PFSK-1 (cell line): ENCODE measurements at regions not wholly inside any gene's neighbourhood (a gene's known extent, or its start where the extent isn't known, plus 50 kb on each side); places are given as distances from the start of the nearest gene placed in this dataset.

Experiments
- POLR2AphosphoS5 ChIP-seq: IDR thresholded peaks from 2 replicates; pipeline ENCODE4 v1.6.1; 2012; ENCODE audit warnings: low read depth, mild to moderate bottlenecking, control low read depth, low read length, moderate library complexity
- SIN3A ChIP-seq: IDR thresholded peaks from 2 replicates; pipeline ENCODE4 v1.6.1; 2012; ENCODE audit warnings: mild to moderate bottlenecking, low read length, moderate library complexity, borderline replicate concordance; ENCODE audit not compliant: insufficient read depth
- TF ChIP-seq, protein P1 (sequence below), 2 experiments: IDR thresholded peaks; 2 replicates each; pipeline versions ENCODE4 v1.6.1 to v1.8.0; 2011 to 2012; ENCODE audit warnings: low read depth in 2 of 2, low read length in 2 of 2, control low read depth in 1 of 2, inconsistent platforms in 1 of 2, mild to moderate bottlenecking in 1 of 2, moderate library complexity in 1 of 2; ENCODE audit not compliant: insufficient read depth in 1 of 2

DNA sequence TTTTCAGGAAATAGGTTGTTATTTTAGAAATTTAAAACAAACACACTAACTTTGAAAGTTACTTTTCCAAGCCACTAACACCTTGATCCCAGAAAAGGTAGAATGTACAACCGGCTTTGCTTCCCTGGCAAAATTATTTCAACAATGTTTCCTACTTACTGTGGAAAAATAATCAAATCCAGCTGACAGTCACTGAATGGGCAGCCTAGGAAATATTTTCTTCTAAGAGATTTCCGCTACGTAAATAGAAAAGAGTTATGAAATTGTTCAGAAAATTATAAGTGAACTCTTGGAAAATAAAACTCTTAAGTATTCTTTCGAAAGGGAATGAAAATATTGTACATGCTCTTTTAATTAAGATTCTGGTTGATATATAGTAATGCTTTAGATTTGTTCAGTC, 195.7 kb downstream of the GASK1B start:
- no peak for TF ChIP-seq POLR2AphosphoS5
- TF ChIP-seq SIN3A: no peak
- TF ChIP-seq, protein P1, sequence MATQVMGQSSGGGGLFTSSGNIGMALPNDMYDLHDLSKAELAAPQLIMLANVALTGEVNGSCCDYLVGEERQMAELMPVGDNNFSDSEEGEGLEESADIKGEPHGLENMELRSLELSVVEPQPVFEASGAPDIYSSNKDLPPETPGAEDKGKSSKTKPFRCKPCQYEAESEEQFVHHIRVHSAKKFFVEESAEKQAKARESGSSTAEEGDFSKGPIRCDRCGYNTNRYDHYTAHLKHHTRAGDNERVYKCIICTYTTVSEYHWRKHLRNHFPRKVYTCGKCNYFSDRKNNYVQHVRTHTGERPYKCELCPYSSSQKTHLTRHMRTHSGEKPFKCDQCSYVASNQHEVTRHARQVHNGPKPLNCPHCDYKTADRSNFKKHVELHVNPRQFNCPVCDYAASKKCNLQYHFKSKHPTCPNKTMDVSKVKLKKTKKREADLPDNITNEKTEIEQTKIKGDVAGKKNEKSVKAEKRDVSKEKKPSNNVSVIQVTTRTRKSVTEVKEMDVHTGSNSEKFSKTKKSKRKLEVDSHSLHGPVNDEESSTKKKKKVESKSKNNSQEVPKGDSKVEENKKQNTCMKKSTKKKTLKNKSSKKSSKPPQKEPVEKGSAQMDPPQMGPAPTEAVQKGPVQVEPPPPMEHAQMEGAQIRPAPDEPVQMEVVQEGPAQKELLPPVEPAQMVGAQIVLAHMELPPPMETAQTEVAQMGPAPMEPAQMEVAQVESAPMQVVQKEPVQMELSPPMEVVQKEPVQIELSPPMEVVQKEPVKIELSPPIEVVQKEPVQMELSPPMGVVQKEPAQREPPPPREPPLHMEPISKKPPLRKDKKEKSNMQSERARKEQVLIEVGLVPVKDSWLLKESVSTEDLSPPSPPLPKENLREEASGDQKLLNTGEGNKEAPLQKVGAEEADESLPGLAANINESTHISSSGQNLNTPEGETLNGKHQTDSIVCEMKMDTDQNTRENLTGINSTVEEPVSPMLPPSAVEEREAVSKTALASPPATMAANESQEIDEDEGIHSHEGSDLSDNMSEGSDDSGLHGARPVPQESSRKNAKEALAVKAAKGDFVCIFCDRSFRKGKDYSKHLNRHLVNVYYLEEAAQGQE (IDR thresholded peaks at IDR 0.05; ENCODE audit: insufficient read depth in 1 of 2, low read depth in 2 of 2, low read length in 2 of 2): no peak
